ENCODE measurements at regions not wholly inside any gene's neighbourhood (a gene's known extent, or its start where the extent isn't known, plus 50 kb on each side); places are given as distances from the start of the nearest gene placed in this dataset.
"Not testable (repeated sequence)": the region's sequence is repeated elsewhere in the genome, so short reads cannot be mapped to it uniquely, and the experiment has no call there.

- H3K9me3 Mint-ChIP-seq: peaks cover 25% of the 10 kb centered on the region
- H3K4me3 Mint-ChIP-seq, CTCF ChIA-PET, H3K27ac Mint-ChIP-seq, H3K27me3 Mint-ChIP-seq, DNase-seq, H3K4me1 Mint-ChIP-seq, H3K36me3 Mint-ChIP-seq: not testable (repeated sequence)
Observed at GRCh38 chr2:83245806-83246537, 1213.1 kb downstream of the SUCLG1 start.

GRCh38 chr2:83240611-83241010 lies 1218.5 kb downstream of the SUCLG1 start:
- Mint-ChIP-seq H3K36me3 (no peaks in the 10 kb centered on the region), H3K27ac (no peak overlapping the region), H3K9me3 (peaks cover 16% of the 10 kb centered on the region), H3K27me3 (no peaks in the 10 kb centered on the region), H3K4me1 (no peaks in the 10 kb centered on the region), H3K4me3 (no peak overlapping the region)
- CTCF ChIA-PET: no interaction called here
- DNase-seq: no peak

- Mint-ChIP-seq H3K36me3 (no peaks in the 10 kb centered on the region), H3K4me3 (no peak overlapping the region), H3K27ac (no peak overlapping the region), H3K27me3 (no peaks in the 10 kb centered on the region), H3K9me3 (peaks cover 6% of the 10 kb centered on the region), H3K4me1 (no peaks in the 10 kb centered on the region)
- DNase-seq: no peak
- CTCF ChIA-PET: no interaction called here
Observed at GRCh38 chr2:83238111-83238510, 1221.0 kb downstream of the SUCLG1 start.

GRCh38 chr2:83234246-83234645 lies 1224.8 kb downstream of the SUCLG1 start:
- no peaks in the 10 kb centered on the region for H3K36me3 Mint-ChIP-seq
- H3K27ac Mint-ChIP-seq: no peak overlapping the region
- H3K4me3 Mint-ChIP-seq: no peak overlapping the region
- CTCF ChIA-PET: no interaction called here
- no peak for DNase-seq
- H3K4me1 Mint-ChIP-seq: no peaks in the 10 kb centered on the region
- H3K27me3 Mint-ChIP-seq: no peaks in the 10 kb centered on the region
- H3K9me3 Mint-ChIP-seq: peaks cover 1% of the 10 kb centered on the region

- Mint-ChIP-seq H3K36me3 (no peaks in the 10 kb centered on the region), H3K4me1 (no peaks in the 10 kb centered on the region), H3K4me3 (no peak overlapping the region), H3K9me3 (peaks cover 1% of the 10 kb centered on the region), H3K27me3 (no peaks in the 10 kb centered on the region), H3K27ac (no peak overlapping the region)
- CTCF ChIA-PET: no interaction called here
- DNase-seq: no peak
Observed at GRCh38 chr2:83233781-83234180, 1225.3 kb downstream of the SUCLG1 start.

GRCh38 chr2:83233326-83233725 lies 1225.8 kb downstream of the SUCLG1 start:
- H3K9me3 Mint-ChIP-seq: peaks cover 1% of the 10 kb centered on the region
- no peaks in the 10 kb centered on the region for H3K36me3 Mint-ChIP-seq
- CTCF ChIA-PET: no interaction called here
- no peak overlapping the region for H3K4me3 Mint-ChIP-seq
- H3K27ac Mint-ChIP-seq: no peak overlapping the region
- no peaks in the 10 kb centered on the region for H3K27me3 Mint-ChIP-seq
- H3K4me1 Mint-ChIP-seq: no peaks in the 10 kb centered on the region
- no peak for DNase-seq

GRCh38 chr2:83229443-83229842 lies 1229.6 kb downstream of the SUCLG1 start:
- H3K27ac Mint-ChIP-seq: no peak overlapping the region
- CTCF ChIA-PET: no interaction called here
- no peaks in the 10 kb centered on the region for H3K36me3 Mint-ChIP-seq
- no peak for DNase-seq
- no peaks in the 10 kb centered on the region for H3K9me3 Mint-ChIP-seq
- no peaks in the 10 kb centered on the region for H3K27me3 Mint-ChIP-seq
- no peak overlapping the region for H3K4me3 Mint-ChIP-seq
- H3K4me1 Mint-ChIP-seq: no peaks in the 10 kb centered on the region

GRCh38 chr2:83224591-83225200 lies 1234.4 kb downstream of the SUCLG1 start:
- DNase-seq: no peak
- H3K9me3 Mint-ChIP-seq: no peaks in the 10 kb centered on the region
- H3K27me3 Mint-ChIP-seq: no peaks in the 10 kb centered on the region
- H3K4me1 Mint-ChIP-seq: no peaks in the 10 kb centered on the region
- no peaks in the 10 kb centered on the region for H3K36me3 Mint-ChIP-seq
- no peak overlapping the region for H3K4me3 Mint-ChIP-seq
- CTCF ChIA-PET: no interaction called here
- no peak overlapping the region for H3K27ac Mint-ChIP-seq

GRCh38 chr2:83221258-83221657 lies 1237.8 kb downstream of the SUCLG1 start:
- Mint-ChIP-seq H3K36me3 (no peaks in the 10 kb centered on the region), H3K4me1 (no peaks in the 10 kb centered on the region), H3K27ac (no peak overlapping the region), H3K27me3 (no peaks in the 10 kb centered on the region), H3K9me3 (no peaks in the 10 kb centered on the region), H3K4me3 (no peak overlapping the region)
- DNase-seq: no peak
- CTCF ChIA-PET: no interaction called here

- Mint-ChIP-seq H3K27ac (no peak overlapping the region), H3K4me1 (no peaks in the 10 kb centered on the region), H3K36me3 (no peaks in the 10 kb centered on the region), H3K9me3 (peaks cover 6% of the 10 kb centered on the region), H3K4me3 (no peak overlapping the region), H3K27me3 (no peaks in the 10 kb centered on the region)
- no peak for DNase-seq
- CTCF ChIA-PET: no interaction called here
Observed at GRCh38 chr2:83217854-83218253, 1241.2 kb downstream of the SUCLG1 start.

- H3K4me1 Mint-ChIP-seq: no peaks in the 10 kb centered on the region
- H3K36me3 Mint-ChIP-seq: no peaks in the 10 kb centered on the region
- H3K27me3 Mint-ChIP-seq: no peaks in the 10 kb centered on the region
- H3K4me3 Mint-ChIP-seq: no peak overlapping the region
- H3K27ac Mint-ChIP-seq: no peak overlapping the region
- CTCF ChIA-PET: no interaction called here
- DNase-seq: no peak
- H3K9me3 Mint-ChIP-seq: no peaks in the 10 kb centered on the region
Observed at GRCh38 chr2:83196225-83196624, 1262.9 kb downstream of the SUCLG1 start.

- no peak overlapping the region for H3K27ac Mint-ChIP-seq
- no peaks in the 10 kb centered on the region for H3K27me3 Mint-ChIP-seq
- no peaks in the 10 kb centered on the region for H3K4me1 Mint-ChIP-seq
- H3K9me3 Mint-ChIP-seq: no peaks in the 10 kb centered on the region
- no peak for DNase-seq
- H3K4me3 Mint-ChIP-seq: no peak overlapping the region
- CTCF ChIA-PET: no interaction called here
- no peaks in the 10 kb centered on the region for H3K36me3 Mint-ChIP-seq
Observed at GRCh38 chr2:83191316-83191715, 1267.8 kb downstream of the SUCLG1 start.

GRCh38 chr2:83186105-83186760 lies 1272.8 kb downstream of the SUCLG1 start:
- DNase-seq: no peak
- CTCF ChIA-PET: no interaction called here
- Mint-ChIP-seq H3K27ac (no peak overlapping the region), H3K4me3 (no peak overlapping the region), H3K27me3 (no peaks in the 10 kb centered on the region), H3K36me3 (no peaks in the 10 kb centered on the region), H3K9me3 (peaks cover 4% of the 10 kb centered on the region), H3K4me1 (no peaks in the 10 kb centered on the region)

GRCh38 chr2:83180862-83181530 lies 1278.1 kb downstream of the SUCLG1 start:
- H3K27me3 Mint-ChIP-seq, H3K4me3 Mint-ChIP-seq, H3K4me1 Mint-ChIP-seq, H3K9me3 Mint-ChIP-seq, DNase-seq, H3K27ac Mint-ChIP-seq, CTCF ChIA-PET, H3K36me3 Mint-ChIP-seq: not testable (repeated sequence)

- H3K27me3 Mint-ChIP-seq: no peaks in the 10 kb centered on the region
- H3K9me3 Mint-ChIP-seq: no peaks in the 10 kb centered on the region
- DNase-seq: no peak
- CTCF ChIA-PET: no interaction called here
- H3K4me1 Mint-ChIP-seq: no peaks in the 10 kb centered on the region
- no peak overlapping the region for H3K27ac Mint-ChIP-seq
- H3K36me3 Mint-ChIP-seq: no peaks in the 10 kb centered on the region
- no peak overlapping the region for H3K4me3 Mint-ChIP-seq
Observed at GRCh38 chr2:83176539-83176938, 1282.5 kb downstream of the SUCLG1 start.
